GM12878 (cell line): ENCODE measurements at regions not wholly inside any gene's neighbourhood (a gene's known extent, or its start where the extent isn't known, plus 50 kb on each side); places are given as distances from the start of the nearest gene placed in this dataset.

Experiments
- ATAC-seq: fragments of 200-7000 bp; cut with Tn5 transposase; 3 replicates; pipeline ENCODE4 v1.9.1; 2020; ENCODE audit warnings: mild to moderate bottlenecking, moderate library complexity
- BruUV-seq: library from RNA; stranded (reverse); fragments of 400-500 nt; replicated peaks from 2 replicates; lab custom pipeline; 2021; lab: Mats Ljungman, UMichigan
- CTCF ChIA-PET: fragments of 300-600 bp; sonication (Branson Sonifier 250); formaldehyde crosslinking; extraction: SDS; loops from one replicate; lab custom pipeline; 2021; ENCODE audit warnings: inconsistent platforms; lab: Yijun Ruan, JAX
- POLR2A ChIA-PET: fragments of 350-600 bp; formaldehyde crosslinking; extraction: SDS; loops from one replicate; lab custom pipeline; 2021; ENCODE audit warnings: inconsistent platforms; lab: Charles Lee
- RAD21 ChIA-PET: fragments of 300-600 bp; sonication (Branson Sonifier 250); formaldehyde crosslinking; loops from one replicate; lab custom pipeline; 2023; ENCODE audit warnings: antibody characterized with exemption; ENCODE audit not compliant: unreplicated experiment; lab: Charles Lee
- SMC1A ChIA-PET: fragments of 300-600 bp; sonication (Branson Sonifier 250); formaldehyde crosslinking; loops from one replicate; lab custom pipeline; 2023; ENCODE audit not compliant: unreplicated experiment, uncharacterized antibody; lab: Charles Lee
- DNase-seq: peaks from one replicate; pipeline ENCODE4 v3.0.0-alpha.2; 2011; ENCODE audit warnings: low read depth, low spot score
- FAIRE-seq: peaks from 3 replicates; lab custom pipeline; 2011; peaks lifted over from hg19 to GRCh38; lab: Jason Lieb, UNC
- H2AFZ ChIP-seq: 2 replicates; pipeline ENCODE4 v1.6.0; 2011; ENCODE audit warnings: low read depth, low read length, control low read depth; ENCODE audit not compliant: control insufficient read depth
- H3K27ac ChIP-seq: 2 replicates; pipeline ENCODE4 v1.5.1; 2011; ENCODE audit warnings: control low read depth; ENCODE audit not compliant: control insufficient read depth, insufficient read depth
- H3K27me3 ChIP-seq, 2 experiments: replicated peaks in 1 of 2; 2 replicates each; pipeline versions ENCODE4 v1.6.0 to v1.6.1; 2011; ENCODE audit warnings: low read length in 1 of 2; ENCODE audit not compliant: control insufficient read depth in 2 of 2, insufficient read depth in 2 of 2
- H3K36me3 ChIP-seq, 2 experiments: 2 replicates each; pipeline ENCODE4 v1.5.1; 2011; ENCODE audit warnings: low read length in 1 of 2; ENCODE audit not compliant: control insufficient read depth in 2 of 2, insufficient read depth in 2 of 2
- H3K4me1 ChIP-seq: 2 replicates; pipeline ENCODE4 v1.6.1; 2011; ENCODE audit warnings: mild to moderate bottlenecking, low read length, moderate library complexity, mixed read lengths; ENCODE audit not compliant: control insufficient read depth, insufficient read depth
- H3K4me2 ChIP-seq: 2 replicates; pipeline ENCODE4 v1.6.0; 2011; ENCODE audit warnings: control low read depth; ENCODE audit not compliant: control insufficient read depth, insufficient read depth
- H3K4me3 ChIP-seq: fragments of 200-600 bp; sonication (generic); 2 replicates; pipeline ENCODE4 v1.5.1; 2016
- H3K79me2 ChIP-seq: 2 replicates; pipeline ENCODE4 v1.6.0; 2011; ENCODE audit warnings: low read length; ENCODE audit not compliant: control insufficient read depth, insufficient read depth
- H3K9ac ChIP-seq: 2 replicates; pipeline ENCODE4 v1.8.0; 2011; ENCODE audit warnings: low read length, control low read depth, mixed read lengths; ENCODE audit not compliant: control insufficient read depth, insufficient read depth
- H3K9me3 ChIP-seq: replicated peaks from 3 replicates; pipeline ENCODE4 v1.5.1; 2011; ENCODE audit warnings: mild to moderate bottlenecking, low read length; ENCODE audit not compliant: control insufficient read depth, insufficient read depth
- H4K20me1 ChIP-seq: 2 replicates; pipeline ENCODE4 v1.6.0; 2011; ENCODE audit not compliant: control insufficient read depth, insufficient read depth
- CEBPB ChIP-seq, 2 experiments: fragments of 150-350 bp in 1 of 2; IDR thresholded peaks; 2 replicates each; pipeline ENCODE4 v1.6.1; 2012 to 2014; ENCODE audit warnings: low read depth in 2 of 2, low read length in 2 of 2, borderline replicate concordance in 1 of 2, inconsistent platforms in 1 of 2
- CHD1 ChIP-seq: IDR thresholded peaks from 2 replicates; pipeline ENCODE4 v1.6.1; 2012; ENCODE audit warnings: low read depth, low read length, improper control_type of control experiment
- IKZF1 ChIP-seq: fragments of 450-650 bp; conservative IDR thresholded peaks from 2 replicates; pipeline ENCODE4 v1.6.1; 2017; ENCODE audit warnings: antibody characterized with exemption, mild to moderate bottlenecking
- RAD21 ChIP-seq: IDR thresholded peaks from 2 replicates; pipeline ENCODE4 v1.6.1; 2011; ENCODE audit warnings: mild to moderate bottlenecking, low read depth, low read length, moderate library complexity; ENCODE audit not compliant: insufficient read depth
- SIN3A ChIP-seq: IDR thresholded peaks from 2 replicates; pipeline ENCODE4 v1.6.1; 2012; ENCODE audit warnings: low read depth, low read length, improper control_type of control experiment
- SREBF2 ChIP-seq: IDR thresholded peaks from 2 replicates; pipeline ENCODE4 v1.6.1; 2012; ENCODE audit warnings: mild to moderate bottlenecking, low read length
- TAF1 ChIP-seq: IDR thresholded peaks from 2 replicates; pipeline ENCODE4 v1.6.1; 2011; ENCODE audit warnings: mild to moderate bottlenecking, low read depth, low read length, borderline replicate concordance
- WRNIP1 ChIP-seq: IDR thresholded peaks from 2 replicates; pipeline ENCODE4 v1.6.1; 2011; ENCODE audit warnings: low read depth, low read length, improper control_type of control experiment, borderline replicate concordance
- ZNF592 ChIP-seq: fragments of 450-650 bp; IDR thresholded peaks from 2 replicates; pipeline ENCODE4 v1.6.1; 2017; ENCODE audit warnings: mild to moderate bottlenecking, moderate library complexity
- WGBS: methylation state at CpG from one replicate; pipeline ENCODE4 v1.1.6; 2016; ENCODE audit warnings: low lambda C conversion rate; ENCODE audit not compliant: insufficient replicate concordance, insufficient coverage; ENCODE audit errors: missing lambda C conversion rate; 5-methylcytosine and 5-hydroxymethylcytosine counted together
- in situ Hi-C: fragments of 300-500 bp; cut with MboI; formaldehyde crosslinking; loops from 9 replicates; pipeline ENCODE4 v1.14.3; 2018; ENCODE audit warnings: mixed read lengths
- intact Hi-C: fragments of 100-400 bp; cut with micrococcal nuclease; formaldehyde crosslinking; loops from one replicate; pipeline ENCODE4 v1.14.2; 2022; ENCODE audit not compliant: unreplicated experiment

GRCh38 chr4:90061881-90062280 lies 65.3 kb upstream of the CCSER1 start:
- ATAC-seq: no peak
- DNase-seq: no peak
- WGBS: 0% methylated on average over 1 of the region's 1 CpG
- Histone ChIP-seq H3K4me3 (no peak overlapping the region), H3K27ac (no peak overlapping the region), H3K4me2 (no peak overlapping the region), H2AFZ (no peak overlapping the region), H3K9me3 (no peaks in the 10 kb centered on the region), H3K9ac (no peak overlapping the region), H3K27me3 (no peaks in the 10 kb centered on the region), H3K4me1 (no peaks in the 10 kb centered on the region), H4K20me1 (no peaks in the 10 kb centered on the region), H3K36me3 (no peaks in the 10 kb centered on the region), H3K79me2 (no peaks in the 10 kb centered on the region)
- no peak for FAIRE-seq
- intact Hi-C loops: no loop called here
- CTCF ChIA-PET: no interaction called here
- SMC1A ChIA-PET: no interaction called here
- RAD21 ChIA-PET: no interaction called here
- BruUV-seq: no TSS peak
- no peak for TF ChIP-seq RAD21
- TF ChIP-seq CEBPB (IDR thresholded peaks at IDR 0.05; ENCODE audit: borderline replicate concordance in 1 of 2, low read depth in 2 of 2, low read length in 2 of 2): no peak
- no peak for TF ChIP-seq SIN3A
- TF ChIP-seq WRNIP1: no peak
- TF ChIP-seq ZNF592: no peak
- no peak for TF ChIP-seq TAF1
- no peak for TF ChIP-seq CHD1
- no peak for TF ChIP-seq IKZF1
- TF ChIP-seq SREBF2: no peak
- POLR2A ChIA-PET: no interaction called here
- in situ Hi-C loops: no loop called here
